ENCODE measurements at regions not wholly inside any gene's neighbourhood (a gene's known extent, or its start where the extent isn't known, plus 50 kb on each side); places are given as distances from the start of the nearest gene placed in this dataset.

DNA sequence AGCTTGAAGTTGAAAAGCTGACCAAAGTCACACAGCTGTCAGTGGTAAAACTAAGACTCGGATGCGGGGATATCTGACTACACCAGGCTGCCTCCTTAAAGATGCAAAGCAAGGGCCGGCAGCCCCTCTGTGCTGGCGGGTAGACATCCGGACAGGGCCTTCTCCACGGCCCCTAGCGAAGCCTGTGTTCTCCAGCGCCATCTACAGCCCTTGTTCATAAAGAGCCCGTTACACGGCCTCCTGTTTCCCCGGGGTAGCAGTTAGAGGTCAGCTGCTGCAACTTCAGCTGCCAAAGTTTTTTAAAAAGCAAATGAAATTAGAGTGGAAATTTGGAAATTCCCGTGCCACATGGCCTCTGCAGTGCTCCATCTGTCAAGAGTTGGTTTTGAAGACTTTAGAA, 383.0 kb downstream of the TBL1XR1 start:
- H3K4me1 ChIP-seq = no peaks in the 10 kb centered on the region
- no peak overlapping the region for H3K27ac ChIP-seq
- H3K4me3 ChIP-seq = no peak overlapping the region
- no peaks in the 10 kb centered on the region for H3K9me3 ChIP-seq
- FAIRE-seq = no peak
- peak; percentile 50 to 69 (median 58) for DNase-seq
- no peaks in the 10 kb centered on the region for H3K36me3 ChIP-seq
- TF ChIP-seq, protein P1, sequence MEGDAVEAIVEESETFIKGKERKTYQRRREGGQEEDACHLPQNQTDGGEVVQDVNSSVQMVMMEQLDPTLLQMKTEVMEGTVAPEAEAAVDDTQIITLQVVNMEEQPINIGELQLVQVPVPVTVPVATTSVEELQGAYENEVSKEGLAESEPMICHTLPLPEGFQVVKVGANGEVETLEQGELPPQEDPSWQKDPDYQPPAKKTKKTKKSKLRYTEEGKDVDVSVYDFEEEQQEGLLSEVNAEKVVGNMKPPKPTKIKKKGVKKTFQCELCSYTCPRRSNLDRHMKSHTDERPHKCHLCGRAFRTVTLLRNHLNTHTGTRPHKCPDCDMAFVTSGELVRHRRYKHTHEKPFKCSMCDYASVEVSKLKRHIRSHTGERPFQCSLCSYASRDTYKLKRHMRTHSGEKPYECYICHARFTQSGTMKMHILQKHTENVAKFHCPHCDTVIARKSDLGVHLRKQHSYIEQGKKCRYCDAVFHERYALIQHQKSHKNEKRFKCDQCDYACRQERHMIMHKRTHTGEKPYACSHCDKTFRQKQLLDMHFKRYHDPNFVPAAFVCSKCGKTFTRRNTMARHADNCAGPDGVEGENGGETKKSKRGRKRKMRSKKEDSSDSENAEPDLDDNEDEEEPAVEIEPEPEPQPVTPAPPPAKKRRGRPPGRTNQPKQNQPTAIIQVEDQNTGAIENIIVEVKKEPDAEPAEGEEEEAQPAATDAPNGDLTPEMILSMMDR (IDR thresholded peaks at IDR 0.05) = peak in 3 of 4 donors; percentile 30 to 42 (median 41)
- peak; percentile 83 to 100 (median 97) for ATAC-seq
- intact Hi-C loops (cut with DNase I) = no loop called here
- 17 to 32% methylated on average over 12 of the region's 12 CpGs for WGBS, 2 donors
- H3K27me3 ChIP-seq = no peaks in the 10 kb centered on the region

GRCh38 chr3:176807938-176808337, 389.3 kb downstream of the TBL1XR1 start:
- TF ChIP-seq, protein P1 (IDR thresholded peaks at IDR 0.05) = no peak
- H3K4me1 ChIP-seq = peaks cover 0 to 14% (median 11%) of the 10 kb centered on the region in 3 donors
- intact Hi-C loops (cut with DNase I) = no loop called here
- peak overlapping the region in 2 of 4 donors; percentile 14 to 41 for H3K27ac ChIP-seq
- FAIRE-seq (no peak), ATAC-seq (peak; percentile 75 to 94 (median 91)), DNase-seq (peak in 2 of 6 donors; percentile 16 to 28)
- H3K9me3 ChIP-seq = no peaks in the 10 kb centered on the region
- H3K4me3 ChIP-seq = no peak overlapping the region
- no peaks in the 10 kb centered on the region for H3K36me3 ChIP-seq
- whole genome bisulfite sequencing, 2 donors = 28 to 33% methylated on average over 2 of the region's 2 CpGs
- no peaks in the 10 kb centered on the region for H3K27me3 ChIP-seq

DNA sequence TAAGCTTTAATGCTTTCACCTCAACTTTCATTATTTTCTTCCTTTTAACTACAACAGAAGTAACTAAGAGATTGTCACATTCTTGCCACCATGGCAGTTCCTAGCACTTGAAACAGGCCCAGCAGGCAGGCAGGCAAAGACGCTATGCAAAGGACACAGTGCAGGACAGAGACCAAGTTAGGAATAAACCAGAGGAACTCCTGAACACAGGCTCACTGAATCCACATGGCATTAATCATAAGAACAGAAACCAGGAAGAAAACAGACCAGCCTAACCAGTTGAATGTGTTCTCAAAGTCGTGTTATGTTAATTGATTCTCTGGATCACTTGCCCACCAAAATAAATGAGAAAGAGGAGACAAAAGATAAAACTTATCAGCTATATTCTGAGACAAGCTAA, 397.6 kb downstream of the TBL1XR1 start:
- H3K27ac ChIP-seq = peak overlapping the region in 2 of 4 donors; percentile 10 to 14
- peak; percentile 66 to 90 (median 84) for ATAC-seq
- WGBS, 2 donors = 15 to 29% methylated on average over 2 of the region's 2 CpGs

DNA sequence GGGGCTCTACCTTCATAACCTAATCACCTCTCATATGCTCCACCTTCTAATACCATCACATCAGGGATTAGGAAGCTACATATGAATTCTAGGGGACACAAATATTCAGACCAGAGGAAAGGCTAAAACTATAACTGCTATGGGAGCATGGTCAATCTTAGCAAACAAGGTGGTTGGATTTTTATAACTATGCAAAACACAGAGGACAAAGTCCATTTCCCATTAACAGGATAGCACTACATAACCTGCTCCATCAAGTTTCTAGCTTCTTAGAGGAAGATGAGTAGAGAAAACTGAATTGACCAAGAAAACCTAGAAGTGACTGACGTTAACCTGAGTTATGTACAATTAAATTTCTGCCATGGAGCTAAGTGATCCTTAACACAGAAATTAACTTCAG, 398.6 kb downstream of the TBL1XR1 start:
- ATAC-seq (peak; percentile 67 to 89 (median 78)), DNase-seq (no peak), FAIRE-seq (no peak)
- TF ChIP-seq, protein P1 (IDR thresholded peaks at IDR 0.05) = no peak
- Histone ChIP-seq H3K36me3 (no peaks in the 10 kb centered on the region), H3K27me3 (no peaks in the 10 kb centered on the region), H3K4me3 (no peak overlapping the region), H3K9me3 (no peaks in the 10 kb centered on the region), H3K4me1 (peaks cover 0 to 12% (median 8%) of the 10 kb centered on the region in 3 donors), H3K27ac (no peak overlapping the region)
- WGBS, 2 donors = 61 to 85% methylated on average over 1 of the region's 1 CpG
- intact Hi-C loops (cut with DNase I) = no loop called here

More for the DNA sequence above, 397.6 kb downstream of the TBL1XR1 start:
- Histone ChIP-seq H3K36me3 (no peaks in the 10 kb centered on the region), H3K4me3 (no peak overlapping the region), H3K27me3 (no peaks in the 10 kb centered on the region), H3K9me3 (no peaks in the 10 kb centered on the region), H3K4me1 (peaks cover 0 to 12% (median 8%) of the 10 kb centered on the region in 3 donors)
- TF ChIP-seq, protein P1 (IDR thresholded peaks at IDR 0.05) = no peak
- DNase-seq (no peak), FAIRE-seq (no peak)
- intact Hi-C loops (cut with DNase I) = no loop called here

GRCh38 chr3:176796371-176796770, 400.9 kb downstream of the TBL1XR1 start:
- no peak overlapping the region for H3K4me3 ChIP-seq
- TF ChIP-seq, protein P1 (IDR thresholded peaks at IDR 0.05) = no peak
- 74 to 77% methylated on average over 2 of the region's 2 CpGs for WGBS, 2 donors
- ATAC-seq = no peak
- no peak overlapping the region for H3K27ac ChIP-seq
- no peaks in the 10 kb centered on the region for H3K9me3 ChIP-seq
- no peaks in the 10 kb centered on the region for H3K36me3 ChIP-seq
- FAIRE-seq = no peak
- no peak for DNase-seq
- H3K27me3 ChIP-seq = no peaks in the 10 kb centered on the region
- peaks cover 0 to 12% (median 8%) of the 10 kb centered on the region in 3 donors for H3K4me1 ChIP-seq
- intact Hi-C loops (cut with DNase I) = no loop called here
